Sigmoid colon (tissue), 6 donors: ENCODE measurements at regions not wholly inside any gene's neighbourhood (a gene's known extent, or its start where the extent isn't known, plus 50 kb on each side); places are given as distances from the start of the nearest gene placed in this dataset.

Experiments used
- DNase-seq: peaks from one replicate; pipeline ENCODE4 v3.0.0-alpha.2; 2019
- H3K27ac ChIP-seq, 4 donors: fragments of 200-600 bp; sonication (generic); one replicate each; pipeline ENCODE4 v1.5.1; 2016 to 2019; ENCODE audit warnings: mild to moderate bottlenecking in 1 of 4
- H3K27me3 ChIP-seq, 3 donors: fragments of 200-600 bp; sonication (generic); one replicate each; pipeline ENCODE4 v1.5.1; 2019; ENCODE audit warnings: mild to moderate bottlenecking in 1 of 3
- H3K36me3 ChIP-seq, 4 donors: fragments of 200-600 bp; sonication (generic); one replicate each; pipeline ENCODE4 v1.5.1; 2016 to 2019
- H3K4me1 ChIP-seq, 4 donors: fragments of 200-600 bp; sonication (generic); one replicate each; pipeline ENCODE4 v1.5.1; 2017 to 2019
- H3K4me3 ChIP-seq, 4 donors: fragments of 200-600 bp; sonication (generic); one replicate each; pipeline ENCODE4 v1.5.1; 2017 to 2019; ENCODE audit warnings: mild to moderate bottlenecking in 2 of 4, moderate library complexity in 1 of 4
- H3K9me3 ChIP-seq, 4 donors: fragments of 200-600 bp in 3 of 4; sonication (generic) in 3 of 4; one replicate each; pipeline versions ENCODE4 v1.5.1 to v1.6.1; 2013 to 2019
- CTCF ChIP-seq, 4 experiments: fragments of 450-650 bp in 3 of 4; fragments of 200-600 bp in 1 of 4; IDR thresholded peaks; one replicate each; pipeline ENCODE4 v1.5.1; 2016 to 2019; ENCODE audit warnings: antibody characterized with exemption in 4 of 4, mild to moderate bottlenecking in 3 of 4, moderate library complexity in 2 of 4
- EP300 ChIP-seq, 4 donors: sonication (generic); formaldehyde crosslinking; IDR thresholded peaks; one replicate each; pipeline ENCODE4 v1.6.1; 2017; ENCODE audit warnings: antibody characterized with exemption in 4 of 4
- POLR2A ChIP-seq, 2 donors: fragments of 450-650 bp; IDR thresholded peaks; one replicate each; pipeline ENCODE4 v1.6.1; 2016; ENCODE audit warnings: antibody characterized with exemption in 2 of 2, mild to moderate bottlenecking in 2 of 2, moderate library complexity in 2 of 2
- POLR2AphosphoS5 ChIP-seq, 4 donors: sonication (generic); formaldehyde crosslinking; IDR thresholded peaks; one replicate each; pipeline ENCODE4 v1.6.1; 2017; ENCODE audit warnings: antibody characterized with exemption in 4 of 4
- WGBS, 2 donors: extraction: QIAGEN DNeasy Blood & Tissue Kit; methylation state at CpG; one replicate each; pipeline ENCODE4 v1.1.7; 2013; 5-methylcytosine and 5-hydroxymethylcytosine counted together
- intact Hi-C: fragments of 100-400 bp; cut with DNase I; formaldehyde crosslinking; loops from one replicate; pipeline ENCODE4 v1.15.1; 2023
- donor health status: healthy with polysubstance abuse.
- donor health status: healthy.

- Histone ChIP-seq H3K4me1 (no peaks in the 10 kb centered on the region), H3K9me3 (no peaks in the 10 kb centered on the region), H3K4me3 (no peak overlapping the region), H3K27ac (no peak overlapping the region), H3K27me3 (peaks cover 0 to 11% (median 0%) of the 10 kb centered on the region in 3 donors), H3K36me3 (no peaks in the 10 kb centered on the region)
- intact Hi-C loops = no loop called here
- WGBS, 2 donors = 91 to 92% methylated on average over 11 of the region's 11 CpGs
- TF ChIP-seq POLR2AphosphoS5 (IDR thresholded peaks at IDR 0.05) = no peak
- TF ChIP-seq CTCF (IDR thresholded peaks at IDR 0.05) = no peak
- no peak for TF ChIP-seq EP300 (IDR thresholded peaks at IDR 0.05)
- TF ChIP-seq POLR2A (IDR thresholded peaks at IDR 0.05) = no peak
- peak; percentile 52 for DNase-seq
These were observed 73.2 kb downstream of the MRPL36 start for GRCh38 chr5:1726469-1726865.

GRCh38 chr5:1725641-1726468 is 73.8 kb downstream of the MRPL36 start:
- no peak for TF ChIP-seq EP300 (IDR thresholded peaks at IDR 0.05)
- TF ChIP-seq CTCF (IDR thresholded peaks at IDR 0.05) = no peak
- TF ChIP-seq POLR2AphosphoS5 (IDR thresholded peaks at IDR 0.05) = no peak
- no peak for TF ChIP-seq POLR2A (IDR thresholded peaks at IDR 0.05)
- no peaks in the 10 kb centered on the region for H3K4me1 ChIP-seq
- intact Hi-C loops = no loop called here
- no peaks in the 10 kb centered on the region for H3K36me3 ChIP-seq
- 69 to 78% methylated on average over 41 of the region's 41 CpGs for WGBS, 2 donors
- no peaks in the 10 kb centered on the region for H3K9me3 ChIP-seq
- H3K4me3 ChIP-seq = no peak overlapping the region
- H3K27ac ChIP-seq = no peak overlapping the region
- peaks cover 0 to 11% (median 0%) of the 10 kb centered on the region in 3 donors for H3K27me3 ChIP-seq
- DNase-seq = peak; percentile 45

- 39 to 62% methylated on average over 41 of the region's 41 CpGs for WGBS, 2 donors
- Histone ChIP-seq H3K4me1 (no peaks in the 10 kb centered on the region), H3K9me3 (no peaks in the 10 kb centered on the region), H3K27me3 (peaks cover 0 to 11% (median 0%) of the 10 kb centered on the region in 3 donors), H3K36me3 (no peaks in the 10 kb centered on the region), H3K4me3 (no peak overlapping the region), H3K27ac (no peak overlapping the region)
- peak; percentile 46 for DNase-seq
- TF ChIP-seq EP300 (IDR thresholded peaks at IDR 0.05) = no peak
- TF ChIP-seq CTCF (IDR thresholded peaks at IDR 0.05) = no peak
- no peak for TF ChIP-seq POLR2AphosphoS5 (IDR thresholded peaks at IDR 0.05)
- no peak for TF ChIP-seq POLR2A (IDR thresholded peaks at IDR 0.05)
- intact Hi-C loops = no loop called here
These were observed 74.6 kb downstream of the MRPL36 start for GRCh38 chr5:1724822-1725602.

GRCh38 chr5:1723957-1724821 is 75.4 kb downstream of the MRPL36 start:
- Histone ChIP-seq H3K27me3 (peaks cover 0 to 11% (median 0%) of the 10 kb centered on the region in 3 donors), H3K36me3 (no peaks in the 10 kb centered on the region), H3K4me1 (no peaks in the 10 kb centered on the region), H3K27ac (no peak overlapping the region), H3K4me3 (no peak overlapping the region), H3K9me3 (peaks cover 0 to 4% (median under 1%) of the 10 kb centered on the region in 4 donors)
- WGBS, 2 donors = 83 to 88% methylated on average over 21 of the region's 21 CpGs
- no peak for TF ChIP-seq POLR2AphosphoS5 (IDR thresholded peaks at IDR 0.05)
- no peak for TF ChIP-seq EP300 (IDR thresholded peaks at IDR 0.05)
- TF ChIP-seq CTCF (IDR thresholded peaks at IDR 0.05) = no peak
- TF ChIP-seq POLR2A (IDR thresholded peaks at IDR 0.05) = no peak
- peak; percentile 32 for DNase-seq
- intact Hi-C loops = no loop called here
